ENCODE measurements at regions not wholly inside any gene's neighbourhood (a gene's known extent, or its start where the extent isn't known, plus 50 kb on each side); places are given as distances from the start of the nearest gene placed in this dataset.
"Not testable (repeated sequence)": the region's sequence is repeated elsewhere in the genome, so short reads cannot be mapped to it uniquely, and the experiment has no call there.

DNA sequence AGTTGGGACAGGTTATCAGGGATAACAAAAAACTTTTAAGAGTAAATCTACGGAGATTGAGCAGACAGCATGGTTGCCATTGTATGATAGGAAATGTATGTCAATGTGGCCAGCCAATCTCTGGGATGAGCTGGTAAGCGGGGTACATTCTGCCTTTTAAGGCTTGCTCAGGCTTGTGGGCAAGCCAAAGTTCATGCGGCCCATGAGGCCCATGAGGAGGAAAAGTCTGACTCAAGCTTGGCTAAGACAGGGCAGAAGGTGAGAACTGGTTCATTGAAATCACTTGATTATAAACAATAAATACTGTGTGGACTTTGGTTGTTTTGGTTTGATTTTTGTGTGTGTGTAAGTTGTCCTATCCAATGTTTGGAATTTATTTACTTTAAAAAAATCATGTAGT lies 997.1 kb downstream of the DNAH5 start:
- H3K27ac ChIP-seq (replicated peaks) = no peak overlapping the region
- no peak for DNase-seq (ENCODE audit: low read depth in 1 of 2, low spot score in 1 of 2)
- H3K27me3 ChIP-seq (ENCODE audit: insufficient read depth, poor library complexity, severe bottlenecking) = no peaks in the 10 kb centered on the region
- no peak overlapping the region for H3K4me3 ChIP-seq (replicated peaks; ENCODE audit: insufficient read depth, low read length)
- TF ChIP-seq, protein P1, sequence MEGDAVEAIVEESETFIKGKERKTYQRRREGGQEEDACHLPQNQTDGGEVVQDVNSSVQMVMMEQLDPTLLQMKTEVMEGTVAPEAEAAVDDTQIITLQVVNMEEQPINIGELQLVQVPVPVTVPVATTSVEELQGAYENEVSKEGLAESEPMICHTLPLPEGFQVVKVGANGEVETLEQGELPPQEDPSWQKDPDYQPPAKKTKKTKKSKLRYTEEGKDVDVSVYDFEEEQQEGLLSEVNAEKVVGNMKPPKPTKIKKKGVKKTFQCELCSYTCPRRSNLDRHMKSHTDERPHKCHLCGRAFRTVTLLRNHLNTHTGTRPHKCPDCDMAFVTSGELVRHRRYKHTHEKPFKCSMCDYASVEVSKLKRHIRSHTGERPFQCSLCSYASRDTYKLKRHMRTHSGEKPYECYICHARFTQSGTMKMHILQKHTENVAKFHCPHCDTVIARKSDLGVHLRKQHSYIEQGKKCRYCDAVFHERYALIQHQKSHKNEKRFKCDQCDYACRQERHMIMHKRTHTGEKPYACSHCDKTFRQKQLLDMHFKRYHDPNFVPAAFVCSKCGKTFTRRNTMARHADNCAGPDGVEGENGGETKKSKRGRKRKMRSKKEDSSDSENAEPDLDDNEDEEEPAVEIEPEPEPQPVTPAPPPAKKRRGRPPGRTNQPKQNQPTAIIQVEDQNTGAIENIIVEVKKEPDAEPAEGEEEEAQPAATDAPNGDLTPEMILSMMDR (IDR thresholded peaks at IDR 0.05; ENCODE audit: insufficient read depth, low read length) = no peak
- TF ChIP-seq POLR2AphosphoS5 (IDR thresholded peaks at IDR 0.05; ENCODE audit: low read depth) = no peak
- TF ChIP-seq, protein P2, sequence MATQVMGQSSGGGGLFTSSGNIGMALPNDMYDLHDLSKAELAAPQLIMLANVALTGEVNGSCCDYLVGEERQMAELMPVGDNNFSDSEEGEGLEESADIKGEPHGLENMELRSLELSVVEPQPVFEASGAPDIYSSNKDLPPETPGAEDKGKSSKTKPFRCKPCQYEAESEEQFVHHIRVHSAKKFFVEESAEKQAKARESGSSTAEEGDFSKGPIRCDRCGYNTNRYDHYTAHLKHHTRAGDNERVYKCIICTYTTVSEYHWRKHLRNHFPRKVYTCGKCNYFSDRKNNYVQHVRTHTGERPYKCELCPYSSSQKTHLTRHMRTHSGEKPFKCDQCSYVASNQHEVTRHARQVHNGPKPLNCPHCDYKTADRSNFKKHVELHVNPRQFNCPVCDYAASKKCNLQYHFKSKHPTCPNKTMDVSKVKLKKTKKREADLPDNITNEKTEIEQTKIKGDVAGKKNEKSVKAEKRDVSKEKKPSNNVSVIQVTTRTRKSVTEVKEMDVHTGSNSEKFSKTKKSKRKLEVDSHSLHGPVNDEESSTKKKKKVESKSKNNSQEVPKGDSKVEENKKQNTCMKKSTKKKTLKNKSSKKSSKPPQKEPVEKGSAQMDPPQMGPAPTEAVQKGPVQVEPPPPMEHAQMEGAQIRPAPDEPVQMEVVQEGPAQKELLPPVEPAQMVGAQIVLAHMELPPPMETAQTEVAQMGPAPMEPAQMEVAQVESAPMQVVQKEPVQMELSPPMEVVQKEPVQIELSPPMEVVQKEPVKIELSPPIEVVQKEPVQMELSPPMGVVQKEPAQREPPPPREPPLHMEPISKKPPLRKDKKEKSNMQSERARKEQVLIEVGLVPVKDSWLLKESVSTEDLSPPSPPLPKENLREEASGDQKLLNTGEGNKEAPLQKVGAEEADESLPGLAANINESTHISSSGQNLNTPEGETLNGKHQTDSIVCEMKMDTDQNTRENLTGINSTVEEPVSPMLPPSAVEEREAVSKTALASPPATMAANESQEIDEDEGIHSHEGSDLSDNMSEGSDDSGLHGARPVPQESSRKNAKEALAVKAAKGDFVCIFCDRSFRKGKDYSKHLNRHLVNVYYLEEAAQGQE (IDR thresholded peaks at IDR 0.05; ENCODE audit: insufficient replicate concordance, low read depth) = no peak
- TF ChIP-seq GABPA (IDR thresholded peaks at IDR 0.05; ENCODE audit: low read depth) = no peak
- no peak for TF ChIP-seq SPI1 (IDR thresholded peaks at IDR 0.05; ENCODE audit: borderline replicate concordance, low read depth)

DNA sequence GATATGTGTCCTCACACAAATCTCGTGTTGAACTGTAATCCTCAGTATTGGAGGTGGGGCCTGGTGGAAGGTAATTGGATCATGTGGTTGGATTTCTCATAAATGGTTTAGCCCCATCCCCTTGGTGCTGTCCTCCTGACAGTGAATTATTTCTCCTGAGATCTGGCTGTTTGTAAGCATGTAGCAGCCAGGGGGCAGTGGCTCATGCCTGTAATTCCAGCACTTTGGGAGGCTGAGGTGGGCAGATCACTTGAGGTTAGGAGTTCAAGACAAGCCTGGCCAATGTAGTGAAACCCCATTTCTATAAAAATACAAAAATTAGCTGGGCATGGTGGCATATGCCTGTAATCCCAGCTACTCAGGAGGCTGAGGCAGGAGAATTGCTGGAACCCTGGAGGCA lies 999.0 kb downstream of the DNAH5 start:
- not testable (repeated sequence) for H3K27me3 ChIP-seq (ENCODE audit: insufficient read depth, poor library complexity, severe bottlenecking); H3K4me3 ChIP-seq (replicated peaks; ENCODE audit: insufficient read depth, low read length); DNase-seq (ENCODE audit: low read depth in 1 of 2, low spot score in 1 of 2); H3K27ac ChIP-seq (replicated peaks)

DNA sequence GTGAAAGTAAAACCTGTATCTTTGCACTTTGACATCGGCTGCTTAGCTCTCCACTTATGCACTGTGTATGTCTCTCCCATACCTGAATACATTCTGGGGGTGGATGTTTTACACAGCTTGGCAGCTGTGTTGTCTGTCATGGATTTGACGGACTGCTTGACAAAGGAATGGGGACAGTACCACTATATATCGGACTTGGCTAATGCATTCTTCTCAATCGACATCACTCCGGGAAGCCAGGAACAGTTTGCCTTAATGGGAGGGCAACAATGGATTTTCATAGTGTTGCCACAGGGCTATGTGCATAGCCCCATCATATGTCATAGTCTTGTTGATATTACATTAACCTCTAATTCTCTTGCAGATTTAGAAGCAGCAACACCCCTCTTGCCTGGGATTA lies 1008.3 kb downstream of the DNAH5 start:
- no peak overlapping the region for H3K27ac ChIP-seq (replicated peaks)
- TF ChIP-seq GABPA (IDR thresholded peaks at IDR 0.05; ENCODE audit: low read depth) (no peak), SPI1 (IDR thresholded peaks at IDR 0.05; ENCODE audit: borderline replicate concordance, low read depth) (no peak), POLR2AphosphoS5 (IDR thresholded peaks at IDR 0.05; ENCODE audit: low read depth) (no peak)
- TF ChIP-seq, protein P2 (IDR thresholded peaks at IDR 0.05; ENCODE audit: insufficient replicate concordance, low read depth) = no peak
- TF ChIP-seq, protein P1 (IDR thresholded peaks at IDR 0.05; ENCODE audit: insufficient read depth, low read length) = no peak
- no peak for DNase-seq (ENCODE audit: low read depth in 1 of 2, low spot score in 1 of 2)
- H3K27me3 ChIP-seq (ENCODE audit: insufficient read depth, poor library complexity, severe bottlenecking) = no peaks in the 10 kb centered on the region
- H3K4me3 ChIP-seq (replicated peaks; ENCODE audit: insufficient read depth, low read length) = no peak overlapping the region

DNA sequence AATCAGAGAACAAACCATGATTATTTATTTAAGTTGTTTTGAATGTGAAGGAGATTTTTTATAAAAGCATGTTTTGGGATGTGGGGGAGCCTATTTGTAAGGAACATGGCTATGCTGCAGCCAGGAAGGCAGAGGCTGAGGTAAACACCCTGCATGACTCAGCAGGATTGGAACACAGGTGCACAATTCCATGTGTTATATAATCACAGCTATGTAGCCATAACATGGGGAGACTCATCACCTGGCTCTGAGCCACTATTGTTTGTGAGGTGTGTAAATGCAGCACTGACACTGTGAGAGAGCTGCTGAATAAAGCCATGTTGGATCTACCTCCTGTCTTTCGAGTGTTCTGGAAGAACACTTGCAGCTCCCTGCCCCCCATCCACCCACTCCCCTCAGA lies 1009.8 kb downstream of the DNAH5 start:
- DNase-seq (ENCODE audit: low read depth in 1 of 2, low spot score in 1 of 2) = no peak
- TF ChIP-seq GABPA (IDR thresholded peaks at IDR 0.05; ENCODE audit: low read depth) = no peak
- no peak for TF ChIP-seq SPI1 (IDR thresholded peaks at IDR 0.05; ENCODE audit: borderline replicate concordance, low read depth)
- TF ChIP-seq, protein P2 (IDR thresholded peaks at IDR 0.05; ENCODE audit: insufficient replicate concordance, low read depth) = no peak
- TF ChIP-seq POLR2AphosphoS5 (IDR thresholded peaks at IDR 0.05; ENCODE audit: low read depth) = no peak
- TF ChIP-seq, protein P1 (IDR thresholded peaks at IDR 0.05; ENCODE audit: insufficient read depth, low read length) = no peak
- Histone ChIP-seq H3K4me3 (replicated peaks; ENCODE audit: insufficient read depth, low read length) (no peak overlapping the region), H3K27me3 (ENCODE audit: insufficient read depth, poor library complexity, severe bottlenecking) (no peaks in the 10 kb centered on the region), H3K27ac (replicated peaks) (no peak overlapping the region)
